HG02973 (cell line): ENCODE measurements at regions not wholly inside any gene's neighbourhood (a gene's known extent, or its start where the extent isn't known, plus 50 kb on each side); places are given as distances from the start of the nearest gene placed in this dataset.
"Not testable (repeated sequence)": the region's sequence is repeated elsewhere in the genome, so short reads cannot be mapped to it uniquely, and the experiment has no call there.

Experiments
- ATAC-seq: cut with Tn5 transposase; IDR thresholded peaks from one replicate; pipeline ENCODE4 v1.9.1; 2021; ENCODE audit warnings: moderate library complexity; ENCODE audit not compliant: unreplicated experiment

- no peak for ATAC-seq
These were observed 345.0 kb downstream of the TMEM38B start for GRCh38 chr9:106039151-106039935.

GRCh38 chr9:106041920-106042319, 347.6 kb downstream of the TMEM38B start:
- not testable (repeated sequence) for ATAC-seq

GRCh38 chr9:106051545-106051944, 357.2 kb downstream of the TMEM38B start:
- ATAC-seq, result no peak

- no peak for ATAC-seq
These were observed 357.8 kb downstream of the TMEM38B start for GRCh38 chr9:106052166-106052565.

GRCh38 chr9:106052735-106053134, 358.4 kb downstream of the TMEM38B start:
- no peak for ATAC-seq

GRCh38 chr9:106056328-106056727, 362.0 kb downstream of the TMEM38B start:
- no peak for ATAC-seq

- no peak for ATAC-seq
These were observed 364.1 kb downstream of the TMEM38B start for GRCh38 chr9:106058460-106058859.

- ATAC-seq, result no peak
These were observed 365.5 kb downstream of the TMEM38B start for GRCh38 chr9:106059886-106060285.

GRCh38 chr9:106060885-106061284, 366.5 kb downstream of the TMEM38B start:
- no peak for ATAC-seq

GRCh38 chr9:106062250-106062649, 367.9 kb downstream of the TMEM38B start:
- no peak for ATAC-seq

GRCh38 chr9:106065136-106065535, 370.8 kb downstream of the TMEM38B start:
- no peak for ATAC-seq

- no peak for ATAC-seq
These were observed 371.4 kb downstream of the TMEM38B start for GRCh38 chr9:106065579-106066214.

GRCh38 chr9:106066940-106067524, 372.7 kb downstream of the TMEM38B start:
- ATAC-seq, result no peak

- no peak for ATAC-seq
These were observed 374.9 kb downstream of the TMEM38B start for GRCh38 chr9:106069241-106069640.

GRCh38 chr9:106072421-106072820, 378.1 kb downstream of the TMEM38B start:
- ATAC-seq, result no peak

GRCh38 chr9:106074006-106074405, 379.7 kb downstream of the TMEM38B start:
- no peak for ATAC-seq

GRCh38 chr9:106075236-106075959, 381.1 kb downstream of the TMEM38B start:
- ATAC-seq, result no peak

GRCh38 chr9:106075960-106076327, 381.6 kb downstream of the TMEM38B start:
- no peak for ATAC-seq

GRCh38 chr9:106076711-106077110, 382.4 kb downstream of the TMEM38B start:
- ATAC-seq, result no peak

- ATAC-seq, result no peak
These were observed 383.4 kb downstream of the TMEM38B start for GRCh38 chr9:106077731-106078130.

- no peak for ATAC-seq
These were observed 388.3 kb downstream of the TMEM38B start for GRCh38 chr9:106082621-106083020.
